ENCODE measurements at regions not wholly inside any gene's neighbourhood (a gene's known extent, or its start where the extent isn't known, plus 50 kb on each side); places are given as distances from the start of the nearest gene placed in this dataset.

- TF ChIP-seq POU5F1 (IDR thresholded peaks at IDR 0.05; ENCODE audit: low read depth, low read length) (no peak), TEAD4 (IDR thresholded peaks at IDR 0.05; ENCODE audit: low read depth, low read length) (no peak), SUZ12 (IDR thresholded peaks at IDR 0.05; ENCODE audit: low read length) (no peak), CTBP2 (IDR thresholded peaks at IDR 0.05; ENCODE audit: borderline replicate concordance, insufficient read depth, insufficient read length, low read length) (no peak)
These were observed 101.9 kb downstream of the COPRS start (continued) for GRCh38 chr17:31757097-31757496.

All from H1 (cell line).